ENCODE measurements at regions not wholly inside any gene's neighbourhood (a gene's known extent, or its start where the extent isn't known, plus 50 kb on each side); places are given as distances from the start of the nearest gene placed in this dataset.

- no peak for DNase-seq
These were observed 132.9 kb upstream of the GUCY1A2 start for GRCh38 chr11:107151158-107151557.

DNA sequence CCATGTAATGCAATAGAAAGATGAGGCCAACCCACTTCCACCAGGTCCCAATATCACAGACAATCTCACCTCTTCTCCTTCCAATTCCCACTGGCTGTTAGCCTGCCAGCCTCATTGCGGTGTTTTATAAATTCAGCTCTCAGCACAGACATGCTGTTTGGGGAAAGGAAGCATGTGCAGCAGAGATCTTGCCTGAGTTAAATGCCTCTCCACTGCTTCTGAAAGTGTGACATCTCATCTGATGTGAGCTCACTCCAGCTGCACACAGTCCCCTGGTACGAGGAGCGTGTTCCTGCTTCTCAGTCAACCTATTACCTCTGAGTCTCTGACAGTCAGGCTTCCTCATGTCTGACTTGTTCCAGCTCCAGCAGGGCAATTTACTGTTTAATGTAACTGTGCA, 122.7 kb upstream of the GUCY1A2 start:
- no peak for DNase-seq

GRCh38 chr11:107139396-107139795, 121.1 kb upstream of the GUCY1A2 start:
- peak in 5 of 56 donors; percentile 1 to 25 (median 11) for DNase-seq

- no peak for DNase-seq
These were observed 118.6 kb upstream of the GUCY1A2 start for GRCh38 chr11:107136892-107137291.

GRCh38 chr11:107131756-107132155, 113.5 kb upstream of the GUCY1A2 start:
- no peak for DNase-seq

DNA sequence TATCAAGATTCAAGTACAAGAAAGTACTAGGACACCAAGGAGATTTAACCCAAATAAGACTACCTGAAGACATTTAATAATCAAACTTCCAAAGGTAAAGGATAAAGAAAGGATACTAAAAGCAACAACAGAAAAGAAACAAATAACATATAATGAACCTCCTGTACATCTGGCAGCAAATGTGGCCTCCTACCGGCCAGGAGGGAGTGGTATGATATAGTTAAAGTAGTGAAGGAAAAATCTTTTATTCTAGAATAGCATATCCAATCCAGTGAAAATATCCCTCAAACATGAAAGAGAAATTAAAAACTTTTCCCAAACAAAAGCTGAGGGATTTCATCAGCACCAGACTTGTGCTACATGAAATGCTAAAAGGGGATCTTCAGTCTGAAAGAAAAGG, 104.7 kb upstream of the GUCY1A2 start:
- no peak for DNase-seq

DNA sequence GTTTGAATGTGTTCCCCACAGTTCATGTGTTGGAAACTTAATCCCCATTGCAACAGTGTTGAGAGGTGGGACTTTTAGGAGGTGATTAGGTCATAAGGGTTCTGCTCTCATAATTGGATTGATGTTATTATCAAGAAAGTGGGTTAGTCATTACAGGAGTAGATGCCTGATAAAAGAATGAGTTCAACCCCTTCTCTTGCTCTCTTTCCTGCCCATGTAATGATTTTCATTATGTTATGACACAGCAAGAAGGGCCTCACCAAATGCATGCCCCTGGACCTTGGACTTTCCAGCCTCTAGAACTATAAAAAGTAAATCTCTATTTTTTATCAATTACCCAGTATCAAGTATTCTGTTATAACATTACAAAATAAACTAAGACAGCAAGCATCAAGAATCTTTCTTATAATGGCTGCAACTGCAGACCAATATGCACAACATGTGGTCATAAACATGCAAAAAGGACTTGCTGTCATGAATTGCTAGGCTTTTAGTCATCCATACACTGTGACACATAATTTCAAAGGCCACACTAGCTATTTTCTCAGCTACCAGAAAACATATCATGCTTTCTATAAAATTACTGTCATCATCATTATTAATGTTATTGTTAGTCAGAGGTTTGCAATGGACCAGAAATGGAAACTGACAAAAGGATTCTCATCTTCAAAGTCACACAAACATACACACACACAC, 99.9 kb upstream of the GUCY1A2 start:
- no peak for DNase-seq

DNA sequence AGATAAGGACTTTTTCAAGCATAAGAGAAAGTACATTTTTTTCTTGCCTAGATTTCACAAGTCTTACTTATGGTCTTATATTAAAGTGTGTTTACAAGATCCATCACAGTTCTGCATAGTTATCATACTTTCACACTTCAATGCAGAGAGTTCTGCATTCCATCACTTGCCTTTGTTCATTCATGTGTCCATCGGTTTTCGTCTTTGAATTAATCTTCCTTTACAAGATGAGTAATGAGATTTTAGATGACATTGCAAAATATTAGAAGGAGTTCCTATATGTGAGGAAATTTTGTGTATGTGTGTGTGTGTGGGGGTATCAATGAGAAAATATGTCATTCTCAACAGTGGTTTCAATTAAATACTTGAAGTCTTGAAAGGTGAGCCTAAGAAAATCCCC, 98.1 kb upstream of the GUCY1A2 start:
- DNase-seq, result no peak

- peak in 2 of 56 donors; percentile 2 to 4 for DNase-seq
These were observed 84.6 kb upstream of the GUCY1A2 start for GRCh38 chr11:107102692-107103477.

DNA sequence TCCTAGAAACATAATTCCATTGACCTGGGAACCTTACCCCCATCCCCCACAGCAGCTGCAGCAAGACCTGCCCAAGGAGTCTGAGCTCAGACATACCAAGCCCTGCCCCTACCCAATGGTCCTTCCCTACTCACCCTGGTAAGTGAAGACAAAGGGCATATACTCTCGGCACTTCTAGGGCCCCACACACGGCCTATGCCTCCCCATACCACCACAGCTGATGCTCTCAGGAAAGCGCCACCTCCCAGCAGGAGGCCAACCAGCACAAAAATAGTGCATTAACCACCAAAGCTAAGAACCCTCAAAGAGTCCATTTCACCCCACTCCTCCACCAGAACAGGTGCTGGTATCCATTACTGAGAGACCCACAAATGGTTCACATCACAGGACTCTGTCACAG, 74.4 kb upstream of the GUCY1A2 start:
- no peak for DNase-seq

DNA sequence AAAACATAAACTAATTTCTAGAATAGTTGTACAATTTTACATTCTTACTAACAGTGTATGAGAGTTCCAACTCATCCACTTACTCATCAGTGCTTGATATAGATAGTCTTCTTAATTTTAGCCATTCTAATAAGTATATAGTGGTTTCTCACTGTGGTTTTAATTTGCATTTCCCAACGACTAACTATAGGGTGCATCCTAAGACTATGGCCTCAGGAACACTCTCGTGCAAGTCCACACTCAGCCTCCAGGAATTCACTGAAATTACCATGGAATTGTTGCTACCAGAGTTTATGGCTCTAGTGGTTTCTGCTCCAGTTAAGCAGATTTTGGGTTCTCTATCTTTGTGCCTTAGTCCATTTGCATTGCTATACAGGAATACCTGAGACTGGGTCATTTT, 60.1 kb upstream of the GUCY1A2 start:
- DNase-seq, result no peak

DNA sequence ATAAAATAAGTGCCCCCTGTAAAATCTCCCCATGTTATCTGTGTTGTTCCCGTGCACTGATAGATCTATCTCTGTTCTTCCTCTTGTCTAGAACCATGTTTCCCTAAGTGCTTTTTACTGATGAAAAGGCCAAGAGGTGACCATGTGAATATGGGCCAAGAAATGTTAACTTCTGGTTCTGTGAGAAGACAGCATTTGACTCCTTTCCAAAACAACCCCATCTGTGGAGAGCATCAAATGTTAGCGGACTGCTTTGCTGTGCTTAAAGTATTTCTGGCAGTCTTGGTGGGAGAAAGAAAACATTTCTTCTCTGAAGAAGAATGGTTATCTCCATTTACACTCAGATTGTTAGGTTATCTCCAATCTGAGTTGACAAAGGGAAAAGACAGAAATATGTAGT, 58.6 kb upstream of the GUCY1A2 start:
- DNase-seq, result no peak

GRCh38 chr11:107071129-107071528, 52.9 kb upstream of the GUCY1A2 start:
- no peak for DNase-seq
